ENCODE measurements at regions not wholly inside any gene's neighbourhood (a gene's known extent, or its start where the extent isn't known, plus 50 kb on each side); places are given as distances from the start of the nearest gene placed in this dataset.

GRCh38 chr6:4533576-4533975 lies 242.6 kb upstream of the CDYL start:
- TF ChIP-seq CTCF (IDR thresholded peaks at IDR 0.05) (no peak), POLR2AphosphoS5 (IDR thresholded peaks at IDR 0.05; ENCODE audit: low read depth, low read length) (no peak), SIN3A (IDR thresholded peaks at IDR 0.05; ENCODE audit: borderline replicate concordance, insufficient read depth, low read depth, low read length) (no peak), TCF7L2 (IDR thresholded peaks at IDR 0.05; ENCODE audit: low read depth, low read length) (no peak), REST (IDR thresholded peaks at IDR 0.05; ENCODE audit: insufficient read depth in 1 of 2, low read depth in 2 of 2, low read length in 1 of 2) (no peak)

Measured in Panc1 (cell line).